ENCODE measurements at regions not wholly inside any gene's neighbourhood (a gene's known extent, or its start where the extent isn't known, plus 50 kb on each side); places are given as distances from the start of the nearest gene placed in this dataset.

- no peak overlapping the region for H3K4me2 ChIP-seq (ENCODE audit: low read length)
- no peaks in the 10 kb centered on the region for H3K36me3 ChIP-seq (ENCODE audit: control insufficient read depth, low read length)
- no peak overlapping the region for H3K27ac ChIP-seq (ENCODE audit: low read depth, low read length)
- no peaks in the 10 kb centered on the region for H3F3A ChIP-seq (ENCODE audit: control insufficient read depth, insufficient read depth)
- no peak overlapping the region for H3K4me3 ChIP-seq (ENCODE audit: low read length)
- H4K20me1 ChIP-seq (ENCODE audit: control insufficient read depth, insufficient read depth, low read depth, low read length), result no peaks in the 10 kb centered on the region
- H3K4me1 ChIP-seq (ENCODE audit: control insufficient read depth, low read length), result no peaks in the 10 kb centered on the region
- TF ChIP-seq EZH2phosphoT487 (IDR thresholded peaks at IDR 0.05; ENCODE audit: borderline replicate concordance, low read length), result no peak
- no peak for TF ChIP-seq CTCF (IDR thresholded peaks at IDR 0.05; ENCODE audit: low read depth, low read length, poor library complexity, severe bottlenecking)
- H3K9me3 ChIP-seq (ENCODE audit: control insufficient read depth, insufficient read depth, low read length), result no peaks in the 10 kb centered on the region
- no peaks in the 10 kb centered on the region for H3K9me2 ChIP-seq (replicated peaks; ENCODE audit: control insufficient read depth, low read length)
- no peaks in the 10 kb centered on the region for H3K27me3 ChIP-seq (ENCODE audit: control insufficient read depth, low read length)
- no peaks in the 10 kb centered on the region for H3K79me2 ChIP-seq (ENCODE audit: control insufficient read depth, low read length)
Measured at GRCh38 chr16:6111390-6111789, 1013.8 kb upstream of the EEF2KMT start.

DNA sequence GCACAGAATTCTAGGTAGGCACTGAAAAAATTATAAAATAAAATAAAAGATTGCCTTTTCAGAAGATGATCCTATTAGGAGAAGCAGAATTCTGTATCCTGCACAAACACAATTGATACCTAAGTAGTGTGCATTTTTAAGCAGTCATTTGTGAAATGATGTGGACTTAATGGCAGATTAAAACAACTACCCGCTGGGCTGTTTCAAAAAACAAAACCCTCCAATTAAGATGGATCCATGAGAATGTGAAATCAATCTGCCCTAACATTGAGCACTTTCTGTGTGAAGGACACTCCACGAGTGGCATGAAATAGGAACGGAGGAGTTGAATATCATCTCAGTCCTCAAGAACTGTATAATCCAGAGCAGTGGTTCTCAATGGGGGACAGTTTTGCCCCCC is 1012.8 kb upstream of the EEF2KMT start:
- no peak overlapping the region for H3K27ac ChIP-seq (ENCODE audit: low read depth, low read length)
- no peaks in the 10 kb centered on the region for H4K20me1 ChIP-seq (ENCODE audit: control insufficient read depth, insufficient read depth, low read depth, low read length)
- H3K4me3 ChIP-seq (ENCODE audit: low read length), result no peak overlapping the region
- H3K9me3 ChIP-seq (ENCODE audit: control insufficient read depth, insufficient read depth, low read length), result no peaks in the 10 kb centered on the region
- H3K27me3 ChIP-seq (ENCODE audit: control insufficient read depth, low read length), result no peaks in the 10 kb centered on the region
- H3K4me1 ChIP-seq (ENCODE audit: control insufficient read depth, low read length), result no peaks in the 10 kb centered on the region
- H3K9me2 ChIP-seq (replicated peaks; ENCODE audit: control insufficient read depth, low read length), result no peaks in the 10 kb centered on the region
- H3K4me2 ChIP-seq (ENCODE audit: low read length), result no peak overlapping the region
- TF ChIP-seq EZH2phosphoT487 (IDR thresholded peaks at IDR 0.05; ENCODE audit: borderline replicate concordance, low read length) (no peak), CTCF (IDR thresholded peaks at IDR 0.05; ENCODE audit: low read depth, low read length, poor library complexity, severe bottlenecking) (no peak)
- no peaks in the 10 kb centered on the region for H3K36me3 ChIP-seq (ENCODE audit: control insufficient read depth, low read length)
- H3F3A ChIP-seq (ENCODE audit: control insufficient read depth, insufficient read depth), result no peaks in the 10 kb centered on the region
- H3K79me2 ChIP-seq (ENCODE audit: control insufficient read depth, low read length), result no peaks in the 10 kb centered on the region

DNA sequence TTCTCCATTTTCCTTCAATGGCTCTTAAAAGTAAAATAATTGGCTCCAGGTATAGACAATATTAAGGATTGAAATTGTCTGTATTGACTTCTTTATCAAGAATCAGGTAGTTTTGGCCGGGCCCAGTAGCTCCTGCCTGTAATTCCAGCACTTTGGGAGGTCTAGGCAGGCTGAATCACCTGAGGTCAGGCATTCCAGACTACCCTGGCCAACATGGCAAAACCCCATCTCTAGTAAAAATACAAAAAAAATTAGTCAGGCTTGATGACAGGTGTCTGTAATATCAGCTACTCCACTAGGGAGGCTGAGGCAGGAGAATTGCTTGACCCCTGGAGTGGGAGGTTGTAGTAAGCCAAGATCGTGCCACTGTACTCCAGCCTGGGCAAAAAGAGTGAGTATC is 1008.5 kb upstream of the EEF2KMT start:
- Histone ChIP-seq H4K20me1 (ENCODE audit: control insufficient read depth, insufficient read depth, low read depth, low read length) (no peaks in the 10 kb centered on the region), H3K9me2 (replicated peaks; ENCODE audit: control insufficient read depth, low read length) (no peaks in the 10 kb centered on the region), H3K27ac (ENCODE audit: low read depth, low read length) (no peak overlapping the region), H3K4me3 (ENCODE audit: low read length) (no peak overlapping the region), H3F3A (ENCODE audit: control insufficient read depth, insufficient read depth) (no peaks in the 10 kb centered on the region), H3K4me1 (ENCODE audit: control insufficient read depth, low read length) (no peaks in the 10 kb centered on the region), H3K4me2 (ENCODE audit: low read length) (no peak overlapping the region), H3K27me3 (ENCODE audit: control insufficient read depth, low read length) (no peaks in the 10 kb centered on the region), H3K79me2 (ENCODE audit: control insufficient read depth, low read length) (no peaks in the 10 kb centered on the region), H3K36me3 (ENCODE audit: control insufficient read depth, low read length) (no peaks in the 10 kb centered on the region), H3K9me3 (ENCODE audit: control insufficient read depth, insufficient read depth, low read length) (no peaks in the 10 kb centered on the region)
- TF ChIP-seq CTCF (IDR thresholded peaks at IDR 0.05; ENCODE audit: low read depth, low read length, poor library complexity, severe bottlenecking), result no peak
- no peak for TF ChIP-seq EZH2phosphoT487 (IDR thresholded peaks at IDR 0.05; ENCODE audit: borderline replicate concordance, low read length)

DNA sequence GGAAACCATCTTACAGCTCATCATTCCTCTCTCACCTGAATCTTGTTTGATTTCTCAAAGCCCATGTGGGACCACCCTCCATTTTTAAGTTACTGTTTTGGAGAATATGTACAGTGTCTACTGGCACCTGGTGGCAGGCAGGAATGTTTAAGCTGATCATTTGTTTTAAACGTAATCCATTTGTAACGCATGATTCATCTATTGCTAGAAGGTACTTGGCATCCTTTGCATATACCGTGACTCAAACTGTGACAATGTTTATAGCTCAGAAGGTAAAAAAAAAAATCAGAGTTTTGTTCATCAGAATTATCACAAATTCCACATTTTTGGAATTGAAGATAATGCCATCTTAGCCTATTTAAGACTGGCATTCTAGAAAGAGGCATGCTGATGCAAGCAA is 1007.5 kb upstream of the EEF2KMT start:
- H3K79me2 ChIP-seq (ENCODE audit: control insufficient read depth, low read length), result no peaks in the 10 kb centered on the region
- H4K20me1 ChIP-seq (ENCODE audit: control insufficient read depth, insufficient read depth, low read depth, low read length), result no peaks in the 10 kb centered on the region
- H3K36me3 ChIP-seq (ENCODE audit: control insufficient read depth, low read length), result no peaks in the 10 kb centered on the region
- no peaks in the 10 kb centered on the region for H3K27me3 ChIP-seq (ENCODE audit: control insufficient read depth, low read length)
- no peak overlapping the region for H3K4me2 ChIP-seq (ENCODE audit: low read length)
- no peaks in the 10 kb centered on the region for H3K9me3 ChIP-seq (ENCODE audit: control insufficient read depth, insufficient read depth, low read length)
- no peak overlapping the region for H3K27ac ChIP-seq (ENCODE audit: low read depth, low read length)
- TF ChIP-seq EZH2phosphoT487 (IDR thresholded peaks at IDR 0.05; ENCODE audit: borderline replicate concordance, low read length), result no peak
- TF ChIP-seq CTCF (IDR thresholded peaks at IDR 0.05; ENCODE audit: low read depth, low read length, poor library complexity, severe bottlenecking), result no peak
- no peaks in the 10 kb centered on the region for H3K4me1 ChIP-seq (ENCODE audit: control insufficient read depth, low read length)
- H3K4me3 ChIP-seq (ENCODE audit: low read length), result no peak overlapping the region
- H3F3A ChIP-seq (ENCODE audit: control insufficient read depth, insufficient read depth), result no peaks in the 10 kb centered on the region
- H3K9me2 ChIP-seq (replicated peaks; ENCODE audit: control insufficient read depth, low read length), result no peaks in the 10 kb centered on the region
